Ovary (tissue), 7 donors: ENCODE measurements at regions not wholly inside any gene's neighbourhood (a gene's known extent, or its start where the extent isn't known, plus 50 kb on each side); places are given as distances from the start of the nearest gene placed in this dataset.

Experiments used
- DNase-seq, 5 donors: peaks; one replicate each; pipeline ENCODE4 v3.0.0-alpha.2; 2019 to 2020
- H3K27ac ChIP-seq, 2 donors: fragments of 200-600 bp; one replicate each; pipeline versions ENCODE4 v1.5.1 to v1.8.0; 2019 to 2022
- H3K27me3 ChIP-seq: fragments of 200-600 bp; one replicate; pipeline ENCODE4 v1.8.0; 2022
- H3K36me3 ChIP-seq: fragments of 200-600 bp; sonication (generic); one replicate; pipeline ENCODE4 v1.5.1; 2019
- H3K4me1 ChIP-seq: one replicate; pipeline ENCODE4 v1.8.1; 2013; ENCODE audit warnings: mild to moderate bottlenecking, moderate library complexity; ENCODE audit not compliant: insufficient read depth
- H3K4me3 ChIP-seq: fragments of 200-600 bp; sonication (generic); one replicate; pipeline ENCODE4 v1.5.1; 2017
- H3K9me3 ChIP-seq, 2 donors: fragments of 200-600 bp in 1 of 2; sonication (generic) in 1 of 2; one replicate each; pipeline versions ENCODE4 v1.5.1 to v1.8.1; 2013 to 2019; ENCODE audit warnings: mild to moderate bottlenecking in 1 of 2, moderate library complexity in 1 of 2
- EP300 ChIP-seq: sonication (generic); formaldehyde crosslinking; IDR thresholded peaks from one replicate; pipeline ENCODE4 v1.6.1; 2017; ENCODE audit warnings: antibody characterized with exemption
- POLR2A ChIP-seq: fragments of 450-650 bp; IDR thresholded peaks from one replicate; pipeline ENCODE4 v1.6.1; 2017; ENCODE audit warnings: antibody characterized with exemption, mild to moderate bottlenecking, moderate library complexity
- WGBS, 3 donors: extraction: QIAGEN DNeasy Blood & Tissue Kit in 1 of 3; methylation state at CpG; one replicate each; pipeline versions ENCODE4 v1.1.5 to v1.1.7; 2013 to 2017; 5-methylcytosine and 5-hydroxymethylcytosine counted together
- intact Hi-C, 4 donors: fragments of 100-400 bp; cut with DNase I; formaldehyde crosslinking; loops; one replicate each; pipeline versions ENCODE4 v1.11.0 to v1.15.1; 2022 to 2023
- TF ChIP-seq, protein P1 (sequence below), 3 donors: fragments of 450-650 bp in 2 of 3; fragments of 200-600 bp in 1 of 3; IDR thresholded peaks; one replicate each; pipeline versions ENCODE4 v1.5.1 to v1.8.0; 2016 to 2022; ENCODE audit warnings: antibody characterized with exemption in 3 of 3, mild to moderate bottlenecking in 1 of 3
- donor health status: DM: no; HTN: no; CAD: no; lungs with moderate emphysema.
- donor health status: DM: no; HTN: no; CAD: no.
- donor health status: Bipolar disorder and iron deficiency.
- donor health status: DM: no; HTN: no; CAD: no.
- donor health status: DM: yes; HTN: yes; CAD: no.

- H3K36me3 ChIP-seq, result no peaks in the 10 kb centered on the region
- no peak overlapping the region for H3K4me3 ChIP-seq
- H3K27me3 ChIP-seq, result no peaks in the 10 kb centered on the region
- H3K4me1 ChIP-seq, result no peaks in the 10 kb centered on the region
- intact Hi-C loops, result no loop called here
- TF ChIP-seq EP300 (no peak), POLR2A (no peak)
- TF ChIP-seq, protein P1, sequence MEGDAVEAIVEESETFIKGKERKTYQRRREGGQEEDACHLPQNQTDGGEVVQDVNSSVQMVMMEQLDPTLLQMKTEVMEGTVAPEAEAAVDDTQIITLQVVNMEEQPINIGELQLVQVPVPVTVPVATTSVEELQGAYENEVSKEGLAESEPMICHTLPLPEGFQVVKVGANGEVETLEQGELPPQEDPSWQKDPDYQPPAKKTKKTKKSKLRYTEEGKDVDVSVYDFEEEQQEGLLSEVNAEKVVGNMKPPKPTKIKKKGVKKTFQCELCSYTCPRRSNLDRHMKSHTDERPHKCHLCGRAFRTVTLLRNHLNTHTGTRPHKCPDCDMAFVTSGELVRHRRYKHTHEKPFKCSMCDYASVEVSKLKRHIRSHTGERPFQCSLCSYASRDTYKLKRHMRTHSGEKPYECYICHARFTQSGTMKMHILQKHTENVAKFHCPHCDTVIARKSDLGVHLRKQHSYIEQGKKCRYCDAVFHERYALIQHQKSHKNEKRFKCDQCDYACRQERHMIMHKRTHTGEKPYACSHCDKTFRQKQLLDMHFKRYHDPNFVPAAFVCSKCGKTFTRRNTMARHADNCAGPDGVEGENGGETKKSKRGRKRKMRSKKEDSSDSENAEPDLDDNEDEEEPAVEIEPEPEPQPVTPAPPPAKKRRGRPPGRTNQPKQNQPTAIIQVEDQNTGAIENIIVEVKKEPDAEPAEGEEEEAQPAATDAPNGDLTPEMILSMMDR (IDR thresholded peaks at IDR 0.05), result no peak
- 16 to 24% (median 17%) methylated on average over 2 of the region's 2 CpGs for WGBS, 3 donors
- no peaks in the 10 kb centered on the region for H3K9me3 ChIP-seq
- no peak overlapping the region for H3K27ac ChIP-seq
- no peak for DNase-seq
Observed at GRCh38 chrX:115408771-115409400, 119.4 kb downstream of the LUZP4 start.

- DNase-seq, result no peak
- intact Hi-C loops, result no loop called here
- Histone ChIP-seq H3K27ac (no peak overlapping the region), H3K4me3 (no peak overlapping the region), H3K9me3 (no peaks in the 10 kb centered on the region), H3K27me3 (no peaks in the 10 kb centered on the region), H3K4me1 (no peaks in the 10 kb centered on the region), H3K36me3 (no peaks in the 10 kb centered on the region)
- 14 to 30% (median 23%) methylated on average over 1 of the region's 1 CpG for WGBS, 3 donors
- TF ChIP-seq, protein P1 (IDR thresholded peaks at IDR 0.05), result no peak
- TF ChIP-seq EP300 (no peak), POLR2A (no peak)
Observed at GRCh38 chrX:115409551-115409950, 120.0 kb downstream of the LUZP4 start.

- 78 to 79% (median 79%) methylated on average over 5 of the region's 5 CpGs for WGBS, 3 donors
- intact Hi-C loops, result no loop called here
- no peak for DNase-seq
- TF ChIP-seq, protein P1 (IDR thresholded peaks at IDR 0.05), result no peak
- TF ChIP-seq POLR2A (no peak), EP300 (no peak)
- H3K4me3 ChIP-seq, result no peak overlapping the region
- no peaks in the 10 kb centered on the region for H3K4me1 ChIP-seq
- H3K27me3 ChIP-seq, result no peaks in the 10 kb centered on the region
- no peaks in the 10 kb centered on the region for H3K9me3 ChIP-seq
- H3K36me3 ChIP-seq, result no peaks in the 10 kb centered on the region
- no peak overlapping the region for H3K27ac ChIP-seq
Observed at GRCh38 chrX:115410731-115411428, 121.4 kb downstream of the LUZP4 start.

GRCh38 chrX:115413246-115413878 lies 123.8 kb downstream of the LUZP4 start:
- Histone ChIP-seq H3K9me3 (no peaks in the 10 kb centered on the region), H3K27me3 (no peaks in the 10 kb centered on the region), H3K36me3 (no peaks in the 10 kb centered on the region), H3K4me1 (no peaks in the 10 kb centered on the region), H3K27ac (no peak overlapping the region), H3K4me3 (no peak overlapping the region)
- no peak for DNase-seq
- intact Hi-C loops, result no loop called here
- TF ChIP-seq POLR2A (no peak), EP300 (no peak)
- TF ChIP-seq, protein P1 (IDR thresholded peaks at IDR 0.05), result no peak
- WGBS, 3 donors, result 54 to 69% (median 65%) methylated on average over 7 of the region's 7 CpGs
